ENCODE measurements at regions not wholly inside any gene's neighbourhood (a gene's known extent, or its start where the extent isn't known, plus 50 kb on each side); places are given as distances from the start of the nearest gene placed in this dataset.

DNA sequence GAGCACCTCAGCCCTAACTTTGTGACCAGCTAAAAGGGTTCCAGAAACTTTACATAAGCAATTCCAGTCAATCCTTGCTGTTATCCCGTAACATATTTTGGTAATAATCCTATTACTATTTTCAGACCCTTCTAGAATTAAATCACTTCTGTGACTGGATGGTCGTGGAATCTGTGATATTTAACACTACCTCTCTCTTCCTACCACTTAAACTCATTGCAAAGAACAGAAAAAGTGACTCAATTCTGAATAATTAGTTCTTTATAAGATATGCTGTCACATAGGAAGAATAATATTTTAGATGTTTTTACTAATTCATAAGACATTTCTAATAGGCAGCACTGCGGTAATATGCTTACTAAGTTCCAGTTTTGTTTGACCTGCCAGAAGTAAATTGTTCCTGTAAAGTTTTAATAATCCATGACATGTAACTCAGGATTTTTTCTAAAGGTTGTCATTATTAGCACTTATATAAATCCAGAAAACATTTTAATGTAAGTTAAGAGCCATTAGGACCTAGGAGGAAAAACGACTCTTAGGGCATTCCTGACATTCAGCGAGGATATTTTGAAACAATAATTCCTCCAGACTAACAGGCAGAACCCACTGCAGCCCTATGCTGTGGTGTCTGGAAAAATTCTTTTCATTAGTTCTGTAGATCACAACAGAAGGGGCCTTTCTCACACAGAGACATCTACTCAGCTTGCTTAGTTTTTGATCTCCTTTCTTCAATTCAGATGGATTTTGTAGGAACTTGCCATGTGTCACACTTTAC is 113.3 kb upstream of the MBNL1 start:
- Histone ChIP-seq H3K79me2 (ENCODE audit: insufficient read depth, low read depth) (no peaks in the 10 kb centered on the region), H3K4me1 (ENCODE audit: low read depth, poor library complexity, severe bottlenecking) (no peaks in the 10 kb centered on the region), H2AFZ (ENCODE audit: low read depth) (no peak overlapping the region), H3K4me3 (IDR thresholded peaks at IDR 0.05; ENCODE audit: insufficient read depth, low read depth, low read length) (no peak overlapping the region), H3K27ac (no peak overlapping the region), H3K36me3 (ENCODE audit: insufficient read depth) (no peaks in the 10 kb centered on the region), H3K4me2 (no peak overlapping the region), H4K20me1 (ENCODE audit: insufficient read depth) (no peaks in the 10 kb centered on the region), H3K27me3 (ENCODE audit: insufficient read depth, low read depth) (no peaks in the 10 kb centered on the region), H3K9ac (no peak overlapping the region)
- TF ChIP-seq, protein P1, sequence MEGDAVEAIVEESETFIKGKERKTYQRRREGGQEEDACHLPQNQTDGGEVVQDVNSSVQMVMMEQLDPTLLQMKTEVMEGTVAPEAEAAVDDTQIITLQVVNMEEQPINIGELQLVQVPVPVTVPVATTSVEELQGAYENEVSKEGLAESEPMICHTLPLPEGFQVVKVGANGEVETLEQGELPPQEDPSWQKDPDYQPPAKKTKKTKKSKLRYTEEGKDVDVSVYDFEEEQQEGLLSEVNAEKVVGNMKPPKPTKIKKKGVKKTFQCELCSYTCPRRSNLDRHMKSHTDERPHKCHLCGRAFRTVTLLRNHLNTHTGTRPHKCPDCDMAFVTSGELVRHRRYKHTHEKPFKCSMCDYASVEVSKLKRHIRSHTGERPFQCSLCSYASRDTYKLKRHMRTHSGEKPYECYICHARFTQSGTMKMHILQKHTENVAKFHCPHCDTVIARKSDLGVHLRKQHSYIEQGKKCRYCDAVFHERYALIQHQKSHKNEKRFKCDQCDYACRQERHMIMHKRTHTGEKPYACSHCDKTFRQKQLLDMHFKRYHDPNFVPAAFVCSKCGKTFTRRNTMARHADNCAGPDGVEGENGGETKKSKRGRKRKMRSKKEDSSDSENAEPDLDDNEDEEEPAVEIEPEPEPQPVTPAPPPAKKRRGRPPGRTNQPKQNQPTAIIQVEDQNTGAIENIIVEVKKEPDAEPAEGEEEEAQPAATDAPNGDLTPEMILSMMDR (conservative IDR thresholded peaks at IDR 0.05; ENCODE audit: low read depth, low read length) = no peak

DNA sequence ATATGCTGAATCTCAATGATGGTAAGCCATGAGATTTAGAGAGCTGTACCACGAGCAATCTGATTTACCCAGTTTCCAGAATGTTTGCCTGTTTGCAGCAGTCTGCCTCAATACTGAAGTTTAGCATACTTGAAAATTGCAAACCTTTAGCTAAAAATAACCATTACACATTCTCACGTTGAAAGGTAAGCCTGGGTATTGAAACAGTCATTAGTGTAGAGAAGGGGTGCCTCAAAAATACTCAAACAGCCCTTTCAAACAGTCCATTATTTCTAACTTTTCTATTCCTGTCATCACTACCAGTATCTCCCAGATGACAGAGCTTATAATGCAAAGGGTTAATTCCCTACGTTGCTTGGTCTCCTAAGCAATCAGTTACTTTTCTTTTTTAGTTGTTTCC is 111.8 kb upstream of the MBNL1 start:
- H3K4me3 ChIP-seq (IDR thresholded peaks at IDR 0.05; ENCODE audit: insufficient read depth, low read depth, low read length) = no peak overlapping the region
- H3K4me1 ChIP-seq (ENCODE audit: low read depth, poor library complexity, severe bottlenecking) = no peaks in the 10 kb centered on the region
- H3K27me3 ChIP-seq (ENCODE audit: insufficient read depth, low read depth) = no peaks in the 10 kb centered on the region
- no peaks in the 10 kb centered on the region for H3K79me2 ChIP-seq (ENCODE audit: insufficient read depth, low read depth)
- H3K36me3 ChIP-seq (ENCODE audit: insufficient read depth) = no peaks in the 10 kb centered on the region
- H3K9ac ChIP-seq = no peak overlapping the region
- no peak overlapping the region for H3K4me2 ChIP-seq
- H3K27ac ChIP-seq = no peak overlapping the region
- no peak overlapping the region for H2AFZ ChIP-seq (ENCODE audit: low read depth)
- no peaks in the 10 kb centered on the region for H4K20me1 ChIP-seq (ENCODE audit: insufficient read depth)
- TF ChIP-seq, protein P1 (conservative IDR thresholded peaks at IDR 0.05; ENCODE audit: low read depth, low read length) = no peak

DNA sequence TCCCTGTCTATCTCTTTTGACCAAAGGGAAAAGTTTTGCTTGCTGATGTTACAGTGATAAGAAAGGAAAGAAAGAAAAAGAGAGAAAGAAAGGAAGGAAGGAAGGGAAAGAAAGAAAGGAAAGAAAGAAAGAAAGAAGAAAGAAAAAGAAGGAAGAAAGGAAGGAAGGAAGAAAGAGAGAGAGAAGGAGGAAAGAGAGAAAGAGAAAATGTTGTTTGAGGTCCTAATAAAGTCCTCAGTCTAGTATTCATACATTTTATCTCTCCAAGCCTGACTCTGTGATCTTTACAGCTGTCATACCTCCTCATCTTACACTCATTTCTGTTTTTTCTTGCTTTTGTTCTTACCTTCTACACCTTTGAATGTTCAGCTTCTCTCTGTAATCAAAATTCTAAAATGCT is 111.4 kb upstream of the MBNL1 start:
- TF ChIP-seq, protein P1 (conservative IDR thresholded peaks at IDR 0.05; ENCODE audit: low read depth, low read length) = no peak
- H3K36me3 ChIP-seq (ENCODE audit: insufficient read depth) = no peaks in the 10 kb centered on the region
- H3K4me3 ChIP-seq (IDR thresholded peaks at IDR 0.05; ENCODE audit: insufficient read depth, low read depth, low read length) = no peak overlapping the region
- H3K27ac ChIP-seq = no peak overlapping the region
- no peak overlapping the region for H2AFZ ChIP-seq (ENCODE audit: low read depth)
- no peak overlapping the region for H3K9ac ChIP-seq
- H3K4me2 ChIP-seq = no peak overlapping the region
- H3K4me1 ChIP-seq (ENCODE audit: low read depth, poor library complexity, severe bottlenecking) = no peaks in the 10 kb centered on the region
- H3K27me3 ChIP-seq (ENCODE audit: insufficient read depth, low read depth) = no peaks in the 10 kb centered on the region
- no peaks in the 10 kb centered on the region for H4K20me1 ChIP-seq (ENCODE audit: insufficient read depth)
- no peaks in the 10 kb centered on the region for H3K79me2 ChIP-seq (ENCODE audit: insufficient read depth, low read depth)

DNA sequence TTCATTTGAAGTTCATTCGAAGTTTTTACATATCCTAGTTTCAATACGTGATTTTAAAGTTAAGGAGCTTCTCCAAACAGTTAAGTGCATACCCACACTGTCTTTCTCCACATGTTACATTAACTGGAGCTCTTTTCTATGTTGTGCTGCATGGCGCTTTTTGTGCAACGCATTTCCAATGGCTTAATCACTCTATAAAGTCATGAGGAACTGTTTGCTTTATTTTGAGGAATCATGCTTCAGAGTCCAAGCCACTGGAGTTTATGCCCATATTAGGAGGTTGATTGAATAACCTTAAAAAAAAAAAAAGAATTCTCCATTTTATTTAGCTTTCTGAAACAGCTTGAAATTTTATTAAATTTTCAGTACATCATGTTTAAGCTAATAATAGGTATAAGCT is 109.4 kb upstream of the MBNL1 start:
- no peak overlapping the region for H3K9ac ChIP-seq
- H4K20me1 ChIP-seq (ENCODE audit: insufficient read depth) = no peaks in the 10 kb centered on the region
- H2AFZ ChIP-seq (ENCODE audit: low read depth) = no peak overlapping the region
- no peak overlapping the region for H3K4me2 ChIP-seq
- no peaks in the 10 kb centered on the region for H3K4me1 ChIP-seq (ENCODE audit: low read depth, poor library complexity, severe bottlenecking)
- no peak overlapping the region for H3K27ac ChIP-seq
- no peaks in the 10 kb centered on the region for H3K79me2 ChIP-seq (ENCODE audit: insufficient read depth, low read depth)
- H3K4me3 ChIP-seq (IDR thresholded peaks at IDR 0.05; ENCODE audit: insufficient read depth, low read depth, low read length) = no peak overlapping the region
- no peaks in the 10 kb centered on the region for H3K27me3 ChIP-seq (ENCODE audit: insufficient read depth, low read depth)
- no peaks in the 10 kb centered on the region for H3K36me3 ChIP-seq (ENCODE audit: insufficient read depth)
- TF ChIP-seq, protein P1 (conservative IDR thresholded peaks at IDR 0.05; ENCODE audit: low read depth, low read length) = no peak

Measured in KMS-11 (cell line).